Mammary epithelial cell (primary cell): ENCODE measurements at regions not wholly inside any gene's neighbourhood (a gene's known extent, or its start where the extent isn't known, plus 50 kb on each side); places are given as distances from the start of the nearest gene placed in this dataset.

ENCODE experiments used
- EZH2 ChIP-seq: IDR thresholded peaks from 2 replicates; pipeline ENCODE4 v1.6.1; 2012; ENCODE audit warnings: low read length, inconsistent platforms, borderline replicate concordance
- TF ChIP-seq, protein P1 (sequence below), 2 donors: IDR thresholded peaks in 1 of 2; conservative IDR thresholded peaks in 1 of 2; 2 replicates each; pipeline ENCODE4 v1.5.1; 2011 to 2012; ENCODE audit warnings: inconsistent platforms in 2 of 2, low read length in 2 of 2, mild to moderate bottlenecking in 2 of 2, control low read depth in 1 of 2, low read depth in 1 of 2; ENCODE audit not compliant: insufficient read depth in 1 of 2; ENCODE audit errors: extremely low read depth in 1 of 2

DNA sequence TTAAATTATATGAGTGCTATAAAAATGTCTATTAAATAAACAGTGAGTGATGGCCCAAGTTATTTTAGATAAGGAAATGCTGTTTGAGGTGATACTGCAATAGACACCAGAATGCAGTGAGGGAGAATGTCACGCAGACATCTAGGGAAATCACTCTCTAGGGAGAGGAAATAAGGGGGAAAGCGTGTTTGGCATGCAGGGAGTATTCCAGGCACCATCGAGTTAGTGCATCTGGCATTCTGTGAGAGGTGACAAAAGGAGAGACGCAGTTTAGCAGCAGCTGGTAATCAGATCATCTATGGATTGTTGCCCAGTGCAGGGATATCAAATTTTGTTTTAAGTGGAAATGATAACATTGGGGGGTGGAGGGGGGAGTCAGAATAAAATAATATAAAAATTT lies 175.4 kb upstream of the NETO1 start:
- TF ChIP-seq, protein P1, sequence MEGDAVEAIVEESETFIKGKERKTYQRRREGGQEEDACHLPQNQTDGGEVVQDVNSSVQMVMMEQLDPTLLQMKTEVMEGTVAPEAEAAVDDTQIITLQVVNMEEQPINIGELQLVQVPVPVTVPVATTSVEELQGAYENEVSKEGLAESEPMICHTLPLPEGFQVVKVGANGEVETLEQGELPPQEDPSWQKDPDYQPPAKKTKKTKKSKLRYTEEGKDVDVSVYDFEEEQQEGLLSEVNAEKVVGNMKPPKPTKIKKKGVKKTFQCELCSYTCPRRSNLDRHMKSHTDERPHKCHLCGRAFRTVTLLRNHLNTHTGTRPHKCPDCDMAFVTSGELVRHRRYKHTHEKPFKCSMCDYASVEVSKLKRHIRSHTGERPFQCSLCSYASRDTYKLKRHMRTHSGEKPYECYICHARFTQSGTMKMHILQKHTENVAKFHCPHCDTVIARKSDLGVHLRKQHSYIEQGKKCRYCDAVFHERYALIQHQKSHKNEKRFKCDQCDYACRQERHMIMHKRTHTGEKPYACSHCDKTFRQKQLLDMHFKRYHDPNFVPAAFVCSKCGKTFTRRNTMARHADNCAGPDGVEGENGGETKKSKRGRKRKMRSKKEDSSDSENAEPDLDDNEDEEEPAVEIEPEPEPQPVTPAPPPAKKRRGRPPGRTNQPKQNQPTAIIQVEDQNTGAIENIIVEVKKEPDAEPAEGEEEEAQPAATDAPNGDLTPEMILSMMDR (conservative IDR thresholded peaks at IDR 0.05 in 1 of 2, IDR thresholded peaks at IDR 0.05 in 1 of 2; ENCODE audit: extremely low read depth in 1 of 2, insufficient read depth in 1 of 2, low read depth in 1 of 2, low read length in 2 of 2), result no peak
- no peak for TF ChIP-seq EZH2
